BLaER1 treated with 17β-estradiol and CSF1 and Interleukin-3, amounts not matched to agents 10 nM and 100 nM (cell line): ENCODE measurements at regions not wholly inside any gene's neighbourhood (a gene's known extent, or its start where the extent isn't known, plus 50 kb on each side); places are given as distances from the start of the nearest gene placed in this dataset.

Experiments used
- H3K27ac ChIP-seq, 11 experiments: shearing (Covaris generic); formaldehyde crosslinking; 2 replicates each; pipeline ENCODE4 v1.8.1; 2022
- H3K27me3 ChIP-seq, 11 experiments: shearing (Covaris generic); formaldehyde crosslinking; 2 replicates each; pipeline ENCODE4 v1.8.1; 2022
- H3K36me3 ChIP-seq, 11 experiments: shearing (Covaris generic); formaldehyde crosslinking; 2 replicates each; pipeline ENCODE4 v1.8.1; 2022
- H3K4me1 ChIP-seq, 10 experiments: shearing (Covaris generic); formaldehyde crosslinking; 2 replicates each; pipeline ENCODE4 v1.8.1; 2022
- H3K4me2 ChIP-seq, 11 experiments: shearing (Covaris generic); formaldehyde crosslinking; 2 replicates each; pipeline ENCODE4 v1.8.1; 2022
- H3K4me3 ChIP-seq, 10 experiments: shearing (Covaris generic); formaldehyde crosslinking; 2 replicates each; pipeline ENCODE4 v1.8.1; 2022
- H3K9ac ChIP-seq, 11 experiments: shearing (Covaris generic); formaldehyde crosslinking; 2 replicates each; pipeline ENCODE4 v1.8.1; 2022
- H3K9me3 ChIP-seq, 11 experiments: shearing (Covaris generic); formaldehyde crosslinking; replicated peaks in 1 of 11; 2 replicates each; pipeline ENCODE4 v1.8.1; 2022
- H4K20me1 ChIP-seq, 11 experiments: shearing (Covaris generic); formaldehyde crosslinking; 2 replicates each; pipeline ENCODE4 v1.8.1; 2022
- Cebpa-rat ChIP-seq, 11 experiments: shearing (Covaris generic); IDR thresholded peaks; 2 replicates each; pipeline ENCODE4 v1.8.1; 2022

DNA sequence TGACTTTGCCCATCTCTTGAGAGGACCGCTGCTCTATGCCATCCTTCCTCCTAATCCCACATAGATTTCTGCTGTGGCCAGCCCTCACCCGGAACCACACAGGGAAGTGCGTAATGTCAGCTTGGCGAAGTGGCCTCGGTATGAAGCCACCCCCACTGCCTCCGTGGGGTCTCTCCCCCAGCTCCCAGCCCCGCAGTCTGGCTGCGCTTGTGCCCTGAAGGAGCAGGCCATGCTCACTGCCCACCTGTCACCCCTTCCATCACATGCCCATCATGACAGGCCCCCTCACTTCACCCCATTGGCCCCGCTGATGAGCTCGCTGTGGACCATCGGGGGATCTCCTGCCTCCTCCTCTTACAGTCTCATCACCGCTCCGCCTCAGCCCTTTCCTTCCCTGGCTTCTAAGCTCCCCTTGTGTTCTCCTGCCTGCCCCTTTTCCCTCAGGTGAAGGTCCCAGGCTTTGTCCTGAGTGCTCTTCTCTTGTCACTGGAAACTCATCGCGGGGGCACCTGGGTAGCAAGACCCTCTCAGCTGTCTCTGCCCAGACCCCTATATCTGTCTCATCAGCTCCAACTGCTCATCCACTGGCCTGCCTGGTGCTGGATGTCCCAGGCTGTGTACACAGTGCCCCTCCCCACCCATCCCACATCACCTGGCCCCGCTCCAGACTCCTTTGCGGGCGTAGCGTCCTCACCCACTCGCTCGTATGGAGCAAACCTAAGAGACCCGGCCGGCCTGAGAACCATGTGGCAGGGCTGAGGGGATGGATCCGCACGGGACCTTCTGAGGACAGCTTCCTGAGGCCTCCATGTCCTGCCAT, 81.7 kb downstream of the GLI2 start:
- Histone ChIP-seq H3K4me2 (no peak overlapping the region), H3K27ac (no peak overlapping the region), H3K4me3 (no peak overlapping the region), H3K27me3 (no peaks in the 10 kb centered on the region), H4K20me1 (peaks cover 0 to 5% (median 0%) of the 10 kb centered on the region in 11 experiments; a peak in 2 of 22 replicates), H3K9ac (no peak overlapping the region), H3K36me3 (no peaks in the 10 kb centered on the region), H3K4me1 (peaks cover 10 to 25% (median 17%) of the 10 kb centered on the region in 10 experiments), H3K9me3 (no peaks in the 10 kb centered on the region)
- no peak for TF ChIP-seq Cebpa-rat (IDR thresholded peaks at IDR 0.05)

DNA sequence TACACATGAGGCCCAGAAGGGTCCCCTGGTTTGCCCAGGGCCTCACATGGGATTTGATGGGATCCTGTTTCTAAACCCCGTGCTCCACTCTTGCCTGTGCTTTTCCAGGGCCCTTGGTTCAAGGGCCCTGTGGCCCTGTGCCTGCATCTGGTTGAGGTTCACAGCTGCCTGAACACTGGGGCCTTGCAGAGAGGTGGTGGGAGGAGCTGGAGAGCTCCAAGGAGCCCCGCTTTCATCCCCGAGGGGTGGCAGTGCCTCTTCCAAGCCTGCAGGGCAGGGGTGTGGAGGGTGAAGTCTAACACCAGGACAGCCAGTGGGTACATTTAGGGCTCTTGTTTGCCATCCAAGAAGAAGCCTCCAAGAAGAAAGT, 82.3 kb downstream of the GLI2 start:
- Histone ChIP-seq H3K9ac (no peak overlapping the region), H3K27ac (no peak overlapping the region), H4K20me1 (peaks cover 0 to 5% (median 0%) of the 10 kb centered on the region in 11 experiments; a peak in 2 of 22 replicates)

DNA sequence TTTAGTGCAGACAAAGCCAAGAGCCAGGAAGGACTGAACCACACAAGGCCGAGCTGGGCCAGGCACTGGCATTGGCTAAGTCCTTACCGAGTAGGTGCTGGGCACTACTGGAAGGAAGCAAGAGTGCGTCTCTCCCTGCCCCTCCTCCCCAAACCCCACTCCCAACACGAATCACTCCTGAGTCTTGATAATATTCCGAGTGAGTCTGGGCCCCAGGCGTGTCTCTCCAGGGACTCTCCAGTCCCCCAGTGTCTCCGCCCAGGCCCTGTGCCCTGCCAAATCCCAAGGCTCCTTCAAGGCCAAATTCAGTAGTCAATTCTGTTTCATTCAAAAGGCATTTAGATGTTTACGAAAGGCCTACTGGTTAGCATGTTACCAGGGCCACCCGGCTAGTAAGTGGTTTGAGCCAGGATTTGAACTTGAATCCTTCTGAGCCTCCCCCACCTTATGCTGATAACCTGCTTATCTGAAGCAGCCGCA, 82.8 kb downstream of the GLI2 start:
- no peak overlapping the region for H3K4me2 ChIP-seq
- no peaks in the 10 kb centered on the region for H3K36me3 ChIP-seq
- no peak for TF ChIP-seq Cebpa-rat (IDR thresholded peaks at IDR 0.05)
- peaks cover 10 to 18% (median 15%) of the 10 kb centered on the region in 10 experiments for H3K4me1 ChIP-seq
- H3K9me3 ChIP-seq, result no peaks in the 10 kb centered on the region
- peaks cover 0 to 5% (median 0%) of the 10 kb centered on the region in 11 experiments; a peak in 2 of 22 replicates for H4K20me1 ChIP-seq
- H3K9ac ChIP-seq, result no peak overlapping the region
- H3K4me3 ChIP-seq, result no peak overlapping the region
- H3K27ac ChIP-seq, result no peak overlapping the region
- no peaks in the 10 kb centered on the region for H3K27me3 ChIP-seq

More for the DNA sequence above, 82.3 kb downstream of the GLI2 start:
- no peak overlapping the region for H3K4me2 ChIP-seq
- H3K4me3 ChIP-seq, result no peak overlapping the region
- TF ChIP-seq Cebpa-rat (IDR thresholded peaks at IDR 0.05), result no peak
- no peaks in the 10 kb centered on the region for H3K27me3 ChIP-seq
- peaks cover 10 to 19% (median 15%) of the 10 kb centered on the region in 10 experiments for H3K4me1 ChIP-seq
- H3K9me3 ChIP-seq, result no peaks in the 10 kb centered on the region
- no peaks in the 10 kb centered on the region for H3K36me3 ChIP-seq

DNA sequence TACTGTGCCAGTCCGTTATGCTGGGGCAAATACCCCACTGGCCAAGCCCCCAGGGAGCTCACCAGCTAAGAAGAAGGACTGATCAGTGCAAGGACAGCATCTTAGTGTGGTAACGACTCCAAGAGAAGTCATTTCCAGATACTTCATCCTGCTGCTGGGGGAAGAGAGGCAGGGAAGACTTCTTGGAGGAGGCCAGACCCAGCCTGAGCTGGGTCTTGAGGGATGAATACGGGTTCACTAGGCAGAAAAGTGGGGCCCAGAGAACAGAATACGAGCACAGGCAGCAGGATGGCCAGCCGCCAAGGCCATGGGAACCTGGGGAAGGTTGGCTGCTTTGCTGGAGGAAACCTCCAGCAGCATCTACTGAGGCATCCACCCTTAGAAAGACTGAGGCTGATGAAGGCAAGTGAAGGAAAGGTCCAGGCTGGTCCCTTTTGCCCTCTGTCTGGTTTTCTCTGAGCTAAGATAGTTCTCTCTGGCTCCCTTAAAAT, 84.1 kb downstream of the GLI2 start:
- Histone ChIP-seq H3K4me2 (peak overlapping the region in 2 of 11 experiments; percentile 55 to 64; a peak in 2 of 22 replicates), H3K27ac (no peak overlapping the region), H3K9me3 (no peaks in the 10 kb centered on the region), H3K36me3 (no peaks in the 10 kb centered on the region), H4K20me1 (peaks cover 0 to 5% (median 0%) of the 10 kb centered on the region in 11 experiments; a peak in 1 of 22 replicates), H3K27me3 (no peaks in the 10 kb centered on the region), H3K9ac (no peak overlapping the region), H3K4me1 (peaks cover 10 to 18% (median 15%) of the 10 kb centered on the region in 10 experiments), H3K4me3 (no peak overlapping the region)
- TF ChIP-seq Cebpa-rat (IDR thresholded peaks at IDR 0.05), result no peak

DNA sequence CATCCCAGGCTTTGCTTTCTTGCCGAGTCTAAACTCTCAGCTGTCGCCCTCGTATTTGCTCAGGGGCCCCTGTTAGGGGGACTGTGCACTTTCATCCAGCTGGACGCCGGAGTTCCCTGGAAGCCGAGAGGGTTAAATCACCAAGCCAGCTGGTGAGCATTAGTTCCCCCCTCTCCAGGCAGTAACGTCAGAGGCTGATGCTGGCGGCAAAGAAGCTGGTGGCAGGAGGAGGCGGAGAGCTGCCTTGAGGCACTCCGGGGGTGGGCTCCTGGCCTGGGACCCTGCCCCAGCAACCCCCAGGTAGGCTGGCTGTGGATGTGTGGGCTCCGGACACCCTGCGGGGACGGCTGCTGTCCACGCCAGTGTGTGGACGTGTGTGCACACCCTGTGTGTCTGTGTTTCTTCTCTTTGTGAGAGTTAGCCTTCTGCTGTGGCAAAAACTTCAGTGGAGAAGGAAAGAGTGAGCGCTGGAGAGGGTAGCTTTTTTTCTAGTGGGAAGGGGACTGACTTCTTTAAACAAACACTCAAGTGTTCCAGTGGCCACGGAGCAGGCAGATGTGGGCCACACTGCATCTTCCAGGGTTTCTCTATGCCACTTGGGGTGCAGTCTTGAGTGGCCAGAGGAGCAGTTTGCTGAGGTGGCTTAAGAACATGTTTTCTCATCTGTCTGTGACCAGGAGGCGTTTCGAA, 84.7 kb downstream of the GLI2 start:
- H3K4me2 ChIP-seq, result peak overlapping the region; percentile 24 to 69 (median 58)
- peak overlapping the region in 3 of 11 experiments; percentile 0 to 43 (median 14); a peak in 3 of 22 replicates for H3K9ac ChIP-seq
- H4K20me1 ChIP-seq, result peaks cover 0 to 5% (median 0%) of the 10 kb centered on the region in 11 experiments; a peak in 1 of 22 replicates
- no peaks in the 10 kb centered on the region for H3K9me3 ChIP-seq
- H3K36me3 ChIP-seq, result no peaks in the 10 kb centered on the region
- TF ChIP-seq Cebpa-rat (IDR thresholded peaks at IDR 0.05), result no peak
- H3K27ac ChIP-seq, result no peak overlapping the region
- H3K4me1 ChIP-seq, result peaks cover 10 to 18% (median 15%) of the 10 kb centered on the region in 10 experiments
- no peaks in the 10 kb centered on the region for H3K27me3 ChIP-seq
- H3K4me3 ChIP-seq, result no peak overlapping the region

DNA sequence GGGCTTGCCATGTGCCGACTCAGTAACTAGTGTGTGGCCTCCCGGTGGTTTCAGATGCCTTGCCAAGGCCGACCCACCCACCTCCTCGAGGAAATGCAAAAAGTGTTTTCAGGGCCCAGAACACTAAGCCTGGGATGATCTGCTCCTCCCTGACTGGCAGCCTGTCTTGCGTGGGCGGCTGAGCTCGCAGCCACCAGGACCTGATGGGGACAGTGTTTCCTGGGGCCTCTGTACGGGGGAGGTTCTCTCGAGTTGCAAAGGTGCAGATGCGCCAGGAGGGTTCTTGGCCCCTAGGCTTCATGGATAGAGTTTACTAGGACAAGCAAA, 85.2 kb downstream of the GLI2 start:
- Histone ChIP-seq H3K27me3 (no peaks in the 10 kb centered on the region), H3K4me3 (no peak overlapping the region), H4K20me1 (peaks cover 0 to 5% (median 0%) of the 10 kb centered on the region in 11 experiments; a peak in 1 of 22 replicates), H3K9ac (peak overlapping the region in 3 of 11 experiments; percentile 0 to 43 (median 14); a peak in 2 of 22 replicates), H3K4me2 (peak overlapping the region; percentile 24 to 69 (median 58)), H3K27ac (no peak overlapping the region), H3K9me3 (no peaks in the 10 kb centered on the region), H3K4me1 (peaks cover 10 to 23% (median 15%) of the 10 kb centered on the region in 10 experiments), H3K36me3 (no peaks in the 10 kb centered on the region)
- TF ChIP-seq Cebpa-rat (IDR thresholded peaks at IDR 0.05), result no peak

DNA sequence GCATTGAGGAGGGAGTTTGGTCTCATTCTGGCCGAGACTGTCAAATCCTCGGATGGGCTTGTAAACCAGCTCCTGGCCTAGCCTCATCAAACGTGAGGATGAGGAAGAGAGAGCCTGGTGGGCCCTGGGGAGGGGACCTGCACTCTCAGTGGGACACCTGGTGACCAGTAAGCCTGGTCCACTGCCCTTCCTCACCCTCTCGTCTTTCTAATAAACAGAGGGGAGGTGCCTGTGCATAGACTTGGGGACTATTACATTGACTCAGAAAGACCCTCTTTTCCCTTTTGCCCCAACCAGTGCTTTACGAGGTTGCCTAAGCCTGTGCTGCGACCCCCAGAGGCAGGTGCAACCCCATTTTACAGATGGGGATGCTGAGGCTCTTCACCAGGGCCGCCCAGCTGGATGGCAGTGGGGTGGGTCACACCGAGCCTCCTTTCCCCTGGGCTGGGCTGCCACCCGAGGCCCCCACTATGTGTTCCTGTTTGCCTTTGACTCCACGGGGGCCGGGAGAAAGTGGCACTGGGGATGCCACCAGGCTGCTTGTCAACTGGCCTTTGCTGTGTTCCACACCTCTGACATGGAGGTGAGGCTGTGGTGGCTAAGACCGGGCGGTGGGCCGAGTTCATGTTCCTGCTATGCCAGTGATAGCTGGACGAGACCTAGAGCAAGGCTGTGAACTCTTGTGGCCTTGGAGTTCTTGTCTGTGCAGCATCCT, 85.9 kb downstream of the GLI2 start:
- peaks cover 0 to 5% (median 0%) of the 10 kb centered on the region in 11 experiments; a peak in 1 of 22 replicates for H4K20me1 ChIP-seq
- TF ChIP-seq Cebpa-rat (IDR thresholded peaks at IDR 0.05), result no peak
- H3K9ac ChIP-seq, result peak overlapping the region in 1 of 11 experiments; percentile 14; a peak in 1 of 22 replicates
- H3K4me3 ChIP-seq, result no peak overlapping the region
- H3K27me3 ChIP-seq, result no peaks in the 10 kb centered on the region
- H3K9me3 ChIP-seq, result no peaks in the 10 kb centered on the region
- peak overlapping the region; percentile 24 to 69 (median 58); a peak in 17 of 22 replicates for H3K4me2 ChIP-seq
- H3K36me3 ChIP-seq, result no peaks in the 10 kb centered on the region
- peaks cover 10 to 30% (median 17%) of the 10 kb centered on the region in 10 experiments for H3K4me1 ChIP-seq
- no peak overlapping the region for H3K27ac ChIP-seq

DNA sequence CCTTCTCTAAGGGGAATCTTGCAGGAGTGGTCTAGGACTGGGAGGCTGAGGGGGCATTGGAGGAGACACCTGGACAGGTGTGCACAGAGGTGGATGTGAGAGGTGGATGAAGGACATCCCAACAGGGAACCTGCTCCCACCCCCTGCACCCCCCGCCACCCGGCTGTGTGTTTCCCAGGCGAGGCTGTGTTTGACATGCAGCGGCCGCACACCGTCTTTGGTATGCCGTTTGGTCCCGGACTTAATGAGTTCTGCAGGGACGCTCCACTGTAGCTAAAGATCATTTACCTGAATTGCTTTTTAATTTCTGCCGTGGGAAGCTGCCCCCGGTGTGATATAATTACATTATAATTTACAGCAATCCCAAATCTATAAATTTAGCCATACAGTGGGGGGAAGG, 87.3 kb downstream of the GLI2 start:
- Histone ChIP-seq H3K4me1 (peaks cover 10 to 33% (median 18%) of the 10 kb centered on the region in 10 experiments), H3K36me3 (no peaks in the 10 kb centered on the region), H3K9me3 (no peaks in the 10 kb centered on the region), H3K4me3 (no peak overlapping the region), H3K27ac (no peak overlapping the region), H3K9ac (no peak overlapping the region), H4K20me1 (peaks cover 0 to 5% (median 0%) of the 10 kb centered on the region in 11 experiments; a peak in 1 of 22 replicates), H3K4me2 (no peak overlapping the region), H3K27me3 (no peaks in the 10 kb centered on the region)
- no peak for TF ChIP-seq Cebpa-rat (IDR thresholded peaks at IDR 0.05)
